GM18861 (cell line): ENCODE measurements at regions not wholly inside any gene's neighbourhood (a gene's known extent, or its start where the extent isn't known, plus 50 kb on each side); places are given as distances from the start of the nearest gene placed in this dataset.
A peak's percentile ranks its signal among the peaks of the same experiment; 100 is the strongest.

Experiments used
- ATAC-seq: cut with Tn5 transposase; IDR thresholded peaks from one replicate; pipeline ENCODE4 v1.9.1; 2021; ENCODE audit not compliant: unreplicated experiment

GRCh38 chr5:39995990-39996389 lies 571.2 kb upstream of the DAB2 start:
- no peak for ATAC-seq

GRCh38 chr5:39992617-39993202 lies 567.9 kb upstream of the DAB2 start:
- ATAC-seq: no peak

- ATAC-seq: no peak
Observed at GRCh38 chr5:39986614-39987013, 561.8 kb upstream of the DAB2 start.

GRCh38 chr5:39980056-39980455 lies 555.3 kb upstream of the DAB2 start:
- no peak for ATAC-seq

- no peak for ATAC-seq
Observed at GRCh38 chr5:39977066-39977655, 552.4 kb upstream of the DAB2 start.

GRCh38 chr5:39970117-39970798 lies 545.5 kb upstream of the DAB2 start:
- peak; percentile 78 for ATAC-seq

- ATAC-seq: no peak
Observed at GRCh38 chr5:39968381-39968780, 543.6 kb upstream of the DAB2 start.

GRCh38 chr5:39955156-39955555 lies 530.4 kb upstream of the DAB2 start:
- no peak for ATAC-seq

- ATAC-seq: no peak
Observed at GRCh38 chr5:39951070-39951469, 526.3 kb upstream of the DAB2 start.

- ATAC-seq: peak; percentile 90
Observed at GRCh38 chr5:39948867-39949468, 524.2 kb upstream of the DAB2 start.

- no peak for ATAC-seq
Observed at GRCh38 chr5:39948341-39948740, 523.6 kb upstream of the DAB2 start.

GRCh38 chr5:39947657-39948056 lies 522.9 kb upstream of the DAB2 start:
- no peak for ATAC-seq

- no peak for ATAC-seq
Observed at GRCh38 chr5:39946356-39947045, 521.7 kb upstream of the DAB2 start.

GRCh38 chr5:39945870-39946269 lies 521.1 kb upstream of the DAB2 start:
- ATAC-seq: no peak

GRCh38 chr5:39943811-39944210 lies 519.0 kb upstream of the DAB2 start:
- no peak for ATAC-seq

- ATAC-seq: no peak
Observed at GRCh38 chr5:39942606-39943005, 517.8 kb upstream of the DAB2 start.

GRCh38 chr5:39941416-39941815 lies 516.6 kb upstream of the DAB2 start:
- ATAC-seq: no peak

- ATAC-seq: peak; percentile 66
Observed at GRCh38 chr5:39934830-39935229, 510.1 kb upstream of the DAB2 start.

- ATAC-seq: no peak
Observed at GRCh38 chr5:39933061-39933460, 508.3 kb upstream of the DAB2 start.

- no peak for ATAC-seq
Observed at GRCh38 chr5:39928709-39929108, 503.9 kb upstream of the DAB2 start.

GRCh38 chr5:39919876-39920275 lies 495.1 kb upstream of the DAB2 start:
- ATAC-seq: no peak

- no peak for ATAC-seq
Observed at GRCh38 chr5:39912906-39913305, 488.1 kb upstream of the DAB2 start.
